GM12873 (cell line): ENCODE measurements at regions not wholly inside any gene's neighbourhood (a gene's known extent, or its start where the extent isn't known, plus 50 kb on each side); places are given as distances from the start of the nearest gene placed in this dataset.

Experiments
- TF ChIP-seq, protein P1 (sequence below): IDR thresholded peaks from 2 replicates; pipeline ENCODE4 v1.5.1; 2012; ENCODE audit warnings: low read depth, mild to moderate bottlenecking, moderate library complexity, low read length, control low read depth; ENCODE audit not compliant: insufficient read depth; ENCODE audit errors: missing control alignments

DNA sequence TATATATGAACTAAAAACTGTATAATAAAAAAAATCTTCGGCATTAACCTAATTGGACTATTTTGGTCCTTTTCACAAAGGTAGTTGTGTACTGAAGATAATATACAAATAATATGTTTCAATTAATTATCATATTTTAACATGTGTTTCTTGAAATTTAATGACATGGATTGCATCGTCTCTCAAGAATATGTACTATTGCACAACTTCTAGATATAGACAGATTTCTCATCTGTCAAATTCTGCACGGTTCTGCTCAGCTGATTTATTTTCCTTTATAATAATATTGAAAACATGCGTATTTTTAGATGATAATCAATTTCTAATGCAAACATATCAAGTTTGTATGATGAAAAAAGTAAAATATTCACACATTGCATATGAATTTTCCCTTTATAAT lies 498.7 kb upstream of the PABPC4L start:
- TF ChIP-seq, protein P1, sequence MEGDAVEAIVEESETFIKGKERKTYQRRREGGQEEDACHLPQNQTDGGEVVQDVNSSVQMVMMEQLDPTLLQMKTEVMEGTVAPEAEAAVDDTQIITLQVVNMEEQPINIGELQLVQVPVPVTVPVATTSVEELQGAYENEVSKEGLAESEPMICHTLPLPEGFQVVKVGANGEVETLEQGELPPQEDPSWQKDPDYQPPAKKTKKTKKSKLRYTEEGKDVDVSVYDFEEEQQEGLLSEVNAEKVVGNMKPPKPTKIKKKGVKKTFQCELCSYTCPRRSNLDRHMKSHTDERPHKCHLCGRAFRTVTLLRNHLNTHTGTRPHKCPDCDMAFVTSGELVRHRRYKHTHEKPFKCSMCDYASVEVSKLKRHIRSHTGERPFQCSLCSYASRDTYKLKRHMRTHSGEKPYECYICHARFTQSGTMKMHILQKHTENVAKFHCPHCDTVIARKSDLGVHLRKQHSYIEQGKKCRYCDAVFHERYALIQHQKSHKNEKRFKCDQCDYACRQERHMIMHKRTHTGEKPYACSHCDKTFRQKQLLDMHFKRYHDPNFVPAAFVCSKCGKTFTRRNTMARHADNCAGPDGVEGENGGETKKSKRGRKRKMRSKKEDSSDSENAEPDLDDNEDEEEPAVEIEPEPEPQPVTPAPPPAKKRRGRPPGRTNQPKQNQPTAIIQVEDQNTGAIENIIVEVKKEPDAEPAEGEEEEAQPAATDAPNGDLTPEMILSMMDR: no peak

DNA sequence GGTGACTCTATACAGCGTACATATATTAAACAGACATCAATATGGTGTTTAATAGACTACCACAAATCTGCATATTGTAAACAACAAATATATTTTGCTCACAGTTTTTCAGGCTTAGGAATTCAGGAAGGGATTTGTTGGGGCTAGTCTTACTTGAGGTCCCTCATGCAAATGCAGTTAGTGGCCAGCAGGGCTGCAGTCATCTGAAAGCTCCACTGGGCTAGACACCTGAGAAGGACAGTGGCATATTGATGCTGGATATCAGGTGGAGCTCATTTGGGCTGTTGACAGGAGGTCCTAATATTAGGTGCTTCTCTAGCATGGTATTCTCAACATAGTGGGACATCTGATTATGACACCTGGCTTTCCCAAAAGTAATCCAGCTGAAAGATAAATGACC lies 493.8 kb upstream of the PABPC4L start:
- TF ChIP-seq, protein P1: no peak

DNA sequence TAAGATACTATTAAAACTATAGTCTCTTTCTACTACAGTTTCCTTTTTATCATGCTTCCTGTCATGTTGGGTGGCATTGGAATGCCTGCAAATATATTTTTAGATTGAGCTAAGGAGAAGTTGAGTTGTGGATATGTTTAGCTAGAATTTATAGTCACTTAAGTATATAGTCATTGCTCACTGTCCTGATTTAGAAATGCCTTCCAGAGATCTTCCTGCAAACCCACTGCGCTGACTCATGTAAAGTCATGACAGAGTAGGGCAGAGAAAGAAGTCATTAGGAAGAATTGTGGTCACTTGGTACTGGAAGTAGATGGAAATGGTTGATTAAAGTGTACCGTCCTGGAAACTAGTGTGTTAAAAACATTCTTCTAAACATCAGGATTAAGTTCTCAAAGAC lies 490.3 kb upstream of the PABPC4L start:
- TF ChIP-seq, protein P1: no peak

GRCh38 chr4:134687646-134688628 lies 486.3 kb upstream of the PABPC4L start:
- TF ChIP-seq, protein P1: no peak

DNA sequence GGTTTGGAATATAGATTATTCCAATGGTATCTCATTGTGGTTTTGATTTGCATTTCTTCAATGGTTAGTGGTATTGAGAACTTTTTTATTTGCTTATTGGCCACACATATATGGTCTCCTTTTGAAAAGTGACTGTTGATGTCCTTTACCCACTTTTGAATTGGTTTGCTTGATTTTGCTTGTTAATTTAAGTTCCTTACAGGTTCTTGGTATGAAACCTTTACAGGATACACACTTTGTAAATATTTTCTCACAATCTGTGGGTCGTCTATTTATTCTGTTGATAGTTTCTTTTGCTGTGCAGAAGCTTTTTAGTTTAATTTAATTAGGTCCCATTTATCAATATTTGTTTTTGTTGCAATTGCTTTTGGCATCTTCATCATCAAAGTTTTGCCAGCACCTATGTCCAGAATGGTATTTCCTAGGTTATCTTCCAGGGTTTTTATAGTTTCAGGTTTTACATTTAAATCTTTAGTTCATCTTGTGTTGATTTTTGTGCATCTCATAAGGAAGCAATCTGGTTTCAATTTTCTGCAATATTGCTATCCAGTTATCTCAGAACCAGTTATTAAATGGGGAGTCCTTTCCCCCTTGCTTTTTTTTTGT lies 475.7 kb upstream of the PABPC4L start:
- TF ChIP-seq, protein P1: no peak

DNA sequence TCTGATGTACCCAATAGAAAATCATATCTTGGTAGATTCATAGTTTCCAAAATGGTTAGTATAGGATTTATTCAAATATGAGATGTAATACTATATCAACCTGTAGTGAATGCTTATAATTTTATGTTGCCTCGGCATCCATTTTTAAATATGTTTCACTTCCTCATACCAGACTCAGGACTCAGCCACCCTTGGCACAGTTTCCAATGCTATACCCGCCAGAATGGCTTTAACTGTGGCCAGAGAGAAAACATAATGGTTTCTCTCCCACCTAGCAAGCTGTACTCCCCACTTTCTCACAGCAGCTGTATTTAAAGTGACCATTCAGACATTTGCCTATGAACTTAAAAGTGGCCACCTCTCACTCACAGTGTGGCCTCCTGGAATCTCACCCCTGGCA lies 466.6 kb upstream of the PABPC4L start:
- TF ChIP-seq, protein P1: no peak

GRCh38 chr4:134666640-134667039 lies 465.1 kb upstream of the PABPC4L start:
- TF ChIP-seq, protein P1: no peak
